ENCODE measurements at regions not wholly inside any gene's neighbourhood (a gene's known extent, or its start where the extent isn't known, plus 50 kb on each side); places are given as distances from the start of the nearest gene placed in this dataset.

DNA sequence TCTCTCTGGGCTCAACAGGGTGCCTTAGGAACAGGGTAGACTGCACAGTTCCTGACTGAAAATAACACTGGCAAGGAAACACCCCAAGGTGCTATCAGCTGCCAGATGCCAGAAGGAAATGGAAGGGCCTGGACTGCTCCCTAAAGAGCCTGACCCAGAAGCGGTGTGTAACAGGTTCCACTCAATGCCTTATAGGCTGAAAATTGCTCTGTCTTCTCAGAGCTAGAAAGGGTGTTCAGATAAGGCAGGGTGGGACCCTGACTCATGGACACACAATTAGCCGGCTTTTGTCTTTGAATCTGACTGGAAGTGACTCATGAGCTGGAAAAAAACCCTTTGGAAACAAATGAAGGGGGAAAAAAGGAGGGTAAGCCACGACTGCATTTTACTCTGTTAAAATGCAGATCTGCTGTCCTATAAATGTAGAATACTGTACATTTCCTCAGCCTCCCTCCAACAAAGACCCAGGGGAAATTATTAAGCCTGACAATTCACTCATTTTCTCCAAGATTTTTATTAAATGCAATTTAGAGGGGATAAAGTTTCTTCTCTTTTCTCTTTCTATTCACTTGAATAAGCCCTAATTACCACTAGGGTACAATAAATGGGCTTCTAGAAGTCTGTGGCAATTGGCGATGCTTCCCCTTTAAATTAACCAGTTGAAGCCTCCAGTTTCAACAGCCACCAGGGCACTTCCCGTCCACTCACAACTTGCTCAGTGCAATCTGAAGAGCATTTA lies 160.2 kb upstream of the TBL1XR1 start:
- TF ChIP-seq, protein P1, sequence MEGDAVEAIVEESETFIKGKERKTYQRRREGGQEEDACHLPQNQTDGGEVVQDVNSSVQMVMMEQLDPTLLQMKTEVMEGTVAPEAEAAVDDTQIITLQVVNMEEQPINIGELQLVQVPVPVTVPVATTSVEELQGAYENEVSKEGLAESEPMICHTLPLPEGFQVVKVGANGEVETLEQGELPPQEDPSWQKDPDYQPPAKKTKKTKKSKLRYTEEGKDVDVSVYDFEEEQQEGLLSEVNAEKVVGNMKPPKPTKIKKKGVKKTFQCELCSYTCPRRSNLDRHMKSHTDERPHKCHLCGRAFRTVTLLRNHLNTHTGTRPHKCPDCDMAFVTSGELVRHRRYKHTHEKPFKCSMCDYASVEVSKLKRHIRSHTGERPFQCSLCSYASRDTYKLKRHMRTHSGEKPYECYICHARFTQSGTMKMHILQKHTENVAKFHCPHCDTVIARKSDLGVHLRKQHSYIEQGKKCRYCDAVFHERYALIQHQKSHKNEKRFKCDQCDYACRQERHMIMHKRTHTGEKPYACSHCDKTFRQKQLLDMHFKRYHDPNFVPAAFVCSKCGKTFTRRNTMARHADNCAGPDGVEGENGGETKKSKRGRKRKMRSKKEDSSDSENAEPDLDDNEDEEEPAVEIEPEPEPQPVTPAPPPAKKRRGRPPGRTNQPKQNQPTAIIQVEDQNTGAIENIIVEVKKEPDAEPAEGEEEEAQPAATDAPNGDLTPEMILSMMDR (IDR thresholded peaks at IDR 0.05; ENCODE audit: low read depth, low read length): no peak
- TF ChIP-seq POLR2A (IDR thresholded peaks at IDR 0.05; ENCODE audit: extremely low read depth, insufficient read length): no peak
- TF ChIP-seq, protein P2, sequence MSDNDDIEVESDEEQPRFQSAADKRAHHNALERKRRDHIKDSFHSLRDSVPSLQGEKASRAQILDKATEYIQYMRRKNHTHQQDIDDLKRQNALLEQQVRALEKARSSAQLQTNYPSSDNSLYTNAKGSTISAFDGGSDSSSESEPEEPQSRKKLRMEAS (IDR thresholded peaks at IDR 0.05; ENCODE audit: low read depth, low read length): no peak
